Stimulated activated CD8-positive, alpha-beta memory T cell treated with anti-CD3 and anti-CD28 coated beads, Interleukin-15, amount 100 ng/mL, for 4 hours (primary cell): ENCODE measurements at regions not wholly inside any gene's neighbourhood (a gene's known extent, or its start where the extent isn't known, plus 50 kb on each side); places are given as distances from the start of the nearest gene placed in this dataset.

Source experiments
- DNase-seq, 2 donors: peaks; one replicate each; pipeline ENCODE4 v3.0.0-alpha.2; 2020; ENCODE audit warnings: low read depth in 2 of 2

DNA sequence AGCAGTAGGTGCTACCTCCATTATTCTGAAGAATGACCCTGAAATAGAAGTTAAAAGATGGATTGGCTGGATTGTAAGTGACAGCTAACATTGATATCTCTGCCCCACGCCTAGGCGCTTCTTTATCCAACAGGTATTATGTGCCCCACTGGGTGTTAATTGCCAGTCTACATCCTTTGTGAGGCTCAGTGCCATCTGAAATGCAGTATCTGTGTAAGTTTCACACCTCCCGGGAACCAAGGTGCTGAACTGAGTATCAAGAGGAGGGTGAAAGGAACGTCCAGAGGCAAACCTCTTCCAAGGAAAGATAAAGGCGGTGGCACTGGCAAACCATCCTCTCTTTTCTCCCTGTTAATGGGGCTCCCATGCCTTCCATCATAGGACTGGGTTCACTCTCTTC lies 181.1 kb upstream of the UBL3 start:
- DNase-seq = no peak

DNA sequence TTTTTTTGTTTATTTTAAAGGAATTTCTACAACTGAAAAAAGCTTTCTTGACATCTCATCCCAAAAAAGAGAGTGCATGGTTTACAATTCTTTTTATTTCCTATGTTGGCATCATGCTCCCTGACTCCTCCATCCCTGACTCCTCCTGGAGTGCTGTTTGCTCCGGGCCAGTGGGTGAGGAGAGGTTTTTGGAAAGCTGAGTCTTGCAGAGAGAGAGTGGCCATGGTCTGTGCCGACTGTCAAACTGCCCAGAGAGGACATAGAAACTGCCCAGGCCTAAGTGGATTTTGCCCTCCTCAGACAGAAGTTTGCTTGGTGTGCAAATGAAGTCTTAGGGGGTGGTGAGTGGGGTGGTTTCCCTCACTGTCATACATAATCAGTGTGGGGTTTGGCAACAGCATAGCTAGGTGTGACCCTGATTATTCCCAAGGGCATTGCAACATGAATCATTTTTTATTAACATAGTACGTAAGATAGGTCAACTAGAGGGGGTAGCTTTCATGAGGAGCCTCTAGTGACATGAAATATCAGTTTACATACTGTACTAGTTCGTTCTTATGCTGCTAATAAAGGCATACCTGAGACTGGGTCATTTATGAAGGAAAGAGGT lies 179.8 kb upstream of the UBL3 start:
- no peak for DNase-seq

DNA sequence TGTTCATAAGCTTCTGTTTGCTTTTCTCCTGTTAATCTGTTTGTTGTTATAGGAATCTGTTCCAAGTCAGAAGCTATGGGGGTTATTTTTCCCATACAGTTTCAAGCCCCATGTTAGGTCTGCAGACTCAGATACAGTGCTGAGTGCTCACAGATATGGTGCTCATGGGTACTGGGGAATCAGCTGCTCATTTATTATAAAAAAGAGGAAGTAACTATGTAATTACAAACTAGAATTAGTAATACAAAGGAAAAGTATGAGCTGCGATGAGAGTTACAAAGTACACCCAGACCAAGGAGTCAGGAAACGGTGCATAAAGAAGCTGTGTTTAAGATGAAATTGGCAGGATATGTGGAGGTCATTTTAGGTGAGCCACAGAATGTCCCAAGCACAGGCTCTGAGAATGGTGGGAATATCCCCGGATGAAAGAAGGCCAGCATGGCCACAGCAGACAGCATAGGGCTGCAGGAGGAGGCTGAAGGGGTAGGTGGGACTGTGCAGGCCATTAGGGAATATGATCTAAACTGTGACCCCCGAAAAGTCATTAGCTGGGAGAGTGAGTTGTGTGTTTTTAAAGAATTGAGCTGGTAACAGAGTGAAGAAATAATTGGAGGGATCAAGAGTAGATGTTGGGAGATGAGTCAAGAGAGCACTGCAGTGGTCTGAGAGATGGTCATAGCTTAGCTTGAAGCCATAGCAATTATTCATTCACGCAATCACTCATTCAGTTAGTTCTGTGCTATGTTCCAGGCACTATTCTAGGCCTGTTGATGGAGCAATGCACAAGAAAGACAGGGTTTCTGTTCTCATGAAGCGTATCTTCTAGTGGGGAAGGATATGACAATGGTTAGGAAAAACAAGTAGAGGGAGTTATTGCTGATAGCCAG lies 177.4 kb upstream of the UBL3 start:
- no peak for DNase-seq

DNA sequence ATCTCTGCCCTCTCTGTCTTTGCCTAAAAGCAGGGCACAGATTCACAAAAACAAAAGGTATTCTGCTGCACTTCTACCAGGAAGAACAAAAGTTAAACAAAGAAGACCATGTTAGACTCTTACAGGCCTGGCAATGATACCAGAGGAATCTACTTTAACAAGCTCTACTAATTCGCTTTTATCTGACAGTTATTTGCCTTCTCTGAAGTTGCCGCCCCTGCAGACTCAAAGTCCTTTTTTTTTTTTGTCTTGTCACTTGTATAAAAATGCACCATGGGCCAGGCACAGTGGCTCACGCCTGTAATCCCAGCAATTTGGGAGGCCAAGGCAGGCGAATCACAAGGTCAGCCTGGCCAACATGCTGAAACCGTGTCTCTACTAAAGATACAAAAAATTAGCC lies 176.5 kb upstream of the UBL3 start:
- no peak for DNase-seq

DNA sequence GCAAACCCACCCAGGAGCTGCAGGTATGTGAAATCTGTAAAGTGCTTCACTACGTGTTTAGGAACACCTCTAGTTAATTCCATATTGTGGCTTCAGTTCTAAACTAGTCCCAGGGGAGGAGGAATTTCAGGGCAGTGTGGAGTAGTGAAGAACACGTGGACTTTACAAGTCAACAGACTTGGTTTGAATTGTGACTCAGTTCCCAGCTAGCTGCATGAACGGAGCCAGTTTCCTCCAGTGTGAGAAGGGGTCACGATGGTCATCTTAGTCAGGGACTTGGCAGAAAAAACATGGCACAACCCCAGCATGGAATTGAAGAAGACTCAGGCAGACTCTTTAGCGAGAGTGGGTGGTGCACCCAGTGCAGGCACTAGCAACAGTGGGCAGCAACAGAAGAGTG lies 175.7 kb upstream of the UBL3 start:
- no peak for DNase-seq

DNA sequence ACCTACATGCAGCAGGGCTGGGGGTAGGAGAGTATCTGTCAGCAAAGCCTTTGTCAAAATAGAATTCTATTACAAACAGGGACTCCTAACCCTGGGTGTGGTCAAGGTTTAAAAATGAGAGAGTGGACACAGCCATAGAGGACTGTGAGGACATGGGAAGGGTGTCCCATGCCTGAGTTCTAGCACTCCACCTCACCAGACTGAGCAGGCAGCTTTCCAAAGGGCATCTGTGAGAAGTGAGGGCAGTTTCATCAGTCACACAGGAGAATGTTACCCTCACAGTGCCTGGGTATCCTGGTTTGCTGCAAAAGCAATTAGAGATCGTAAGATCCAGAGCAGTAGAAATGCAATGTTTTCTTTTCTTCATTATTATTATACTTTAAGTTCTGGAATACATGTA lies 174.9 kb upstream of the UBL3 start:
- no peak for DNase-seq

DNA sequence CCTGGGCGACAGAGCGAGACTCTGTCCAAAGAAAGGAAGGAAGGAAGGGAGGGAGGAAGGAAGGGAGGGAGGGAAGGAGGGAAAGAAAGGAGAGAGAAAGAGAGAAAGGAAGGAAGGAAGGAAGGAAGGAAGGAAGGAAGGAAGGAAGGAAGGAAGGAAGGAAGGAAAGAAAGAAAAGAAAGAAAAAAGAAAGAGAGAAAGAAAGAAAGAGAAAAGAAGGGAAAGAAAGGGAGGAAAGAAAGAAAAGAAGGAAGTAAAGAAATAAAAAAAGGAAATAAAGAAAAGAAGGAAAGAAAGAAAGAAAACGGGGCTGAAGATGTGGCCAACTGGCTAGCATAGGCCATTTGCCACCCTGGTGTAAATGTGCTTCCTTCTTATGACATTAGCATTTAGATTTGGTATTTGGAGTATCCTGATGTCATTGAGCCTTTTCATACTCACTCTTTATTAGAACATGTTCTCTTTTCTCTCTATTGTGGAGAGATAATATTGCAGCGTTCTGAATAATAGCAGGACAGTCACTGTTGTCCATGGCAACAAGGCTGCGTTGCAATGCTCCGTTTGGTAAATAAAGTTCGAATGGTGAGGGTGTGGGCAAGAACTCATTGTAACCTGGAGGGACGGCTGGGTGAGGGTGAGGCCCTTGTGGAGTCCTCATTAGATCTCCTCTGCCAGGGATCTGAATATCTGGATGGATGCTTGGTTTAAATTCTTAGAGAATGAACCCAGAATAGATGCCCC lies 173.9 kb upstream of the UBL3 start:
- DNase-seq = no peak

DNA sequence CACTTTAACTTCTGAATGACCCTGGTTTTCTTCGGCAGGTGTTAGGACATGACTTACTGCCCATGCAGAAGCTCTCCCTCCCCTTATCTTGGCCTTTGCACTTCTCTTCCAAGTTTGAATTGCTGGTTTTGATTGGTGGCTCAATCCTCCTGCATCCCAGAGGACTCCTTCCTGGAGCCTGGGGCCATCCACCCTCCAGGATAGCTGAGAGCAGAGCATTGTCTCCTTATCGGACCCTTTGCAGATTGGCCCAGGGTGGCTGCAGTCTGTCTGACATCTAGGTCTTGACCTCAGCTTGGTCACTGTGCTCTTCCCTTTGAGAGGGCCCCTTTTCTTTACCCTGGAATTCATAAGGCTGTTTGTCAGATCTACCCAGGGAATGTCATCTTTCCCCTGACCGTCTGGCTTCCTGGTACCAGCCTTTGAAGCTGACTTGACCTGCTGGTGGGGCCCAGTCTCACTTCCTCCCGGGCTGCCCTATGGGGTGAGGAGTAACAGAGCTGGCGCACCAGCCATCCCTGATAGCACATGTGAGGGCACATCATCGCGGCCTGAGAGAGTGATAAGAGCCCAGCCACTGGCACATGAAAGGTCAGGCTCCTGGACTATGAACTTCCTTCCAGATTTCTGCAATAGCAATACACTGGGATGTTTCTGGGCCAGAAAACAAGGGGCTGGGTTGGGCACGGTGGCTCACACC lies 172.9 kb upstream of the UBL3 start:
- no peak for DNase-seq

DNA sequence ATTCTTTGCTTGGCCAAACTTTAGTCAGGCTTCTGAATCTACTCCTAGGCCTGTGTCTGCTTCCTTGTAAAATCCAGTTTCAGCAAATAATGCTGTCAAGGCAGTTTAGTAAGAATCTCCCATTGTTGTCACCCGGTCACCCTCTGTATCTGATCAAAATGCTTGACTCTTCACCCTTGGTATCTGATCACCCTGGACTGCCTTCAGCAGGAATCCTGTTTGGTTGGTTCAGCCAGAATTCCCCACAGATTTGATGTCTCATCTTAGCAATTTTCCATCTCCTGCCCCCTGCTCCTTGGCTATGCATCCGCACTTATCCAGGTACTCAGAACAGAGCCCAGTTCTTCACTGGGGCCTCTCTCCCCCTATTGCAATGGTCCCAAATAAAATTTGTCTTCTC lies 172.4 kb upstream of the UBL3 start:
- no peak for DNase-seq

DNA sequence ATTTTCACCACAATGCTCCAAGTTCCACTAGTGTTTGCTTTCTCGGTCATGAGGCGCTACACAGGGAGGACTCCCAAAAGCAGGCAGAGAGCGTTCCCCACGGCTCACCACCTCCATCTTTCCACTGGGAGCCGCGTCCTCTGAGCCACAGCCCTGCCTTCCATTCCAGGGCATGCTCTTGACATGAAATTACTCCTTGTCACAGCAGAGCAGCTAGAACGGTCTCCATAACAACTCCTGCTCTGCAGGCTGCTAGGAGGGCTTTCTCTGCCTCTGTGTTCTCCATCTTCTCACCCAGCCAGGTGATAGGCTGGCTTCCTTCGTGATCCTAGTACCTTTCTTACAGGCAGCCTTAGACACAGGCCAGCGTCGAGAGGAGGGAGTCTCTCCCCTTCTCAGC lies 171.8 kb upstream of the UBL3 start:
- DNase-seq = no peak

DNA sequence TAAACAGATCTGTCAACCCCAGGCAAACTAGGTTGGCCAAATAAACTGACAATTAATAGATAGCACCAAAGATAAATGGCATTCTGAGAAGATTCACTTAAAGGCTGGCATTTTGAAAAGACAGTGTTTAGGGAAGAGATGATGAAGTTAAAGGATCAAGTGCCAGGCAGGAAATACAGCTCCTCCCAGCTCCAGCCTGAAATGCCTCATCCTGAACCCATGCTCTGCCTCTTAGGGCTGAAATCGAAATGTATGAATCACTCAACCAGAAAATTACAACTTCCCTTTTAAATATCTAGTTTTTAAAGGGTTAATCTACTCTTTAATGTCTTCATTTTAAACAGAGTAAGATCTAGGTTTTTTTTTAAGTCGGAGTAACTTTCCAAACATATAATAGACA lies 171.2 kb upstream of the UBL3 start:
- DNase-seq = no peak

DNA sequence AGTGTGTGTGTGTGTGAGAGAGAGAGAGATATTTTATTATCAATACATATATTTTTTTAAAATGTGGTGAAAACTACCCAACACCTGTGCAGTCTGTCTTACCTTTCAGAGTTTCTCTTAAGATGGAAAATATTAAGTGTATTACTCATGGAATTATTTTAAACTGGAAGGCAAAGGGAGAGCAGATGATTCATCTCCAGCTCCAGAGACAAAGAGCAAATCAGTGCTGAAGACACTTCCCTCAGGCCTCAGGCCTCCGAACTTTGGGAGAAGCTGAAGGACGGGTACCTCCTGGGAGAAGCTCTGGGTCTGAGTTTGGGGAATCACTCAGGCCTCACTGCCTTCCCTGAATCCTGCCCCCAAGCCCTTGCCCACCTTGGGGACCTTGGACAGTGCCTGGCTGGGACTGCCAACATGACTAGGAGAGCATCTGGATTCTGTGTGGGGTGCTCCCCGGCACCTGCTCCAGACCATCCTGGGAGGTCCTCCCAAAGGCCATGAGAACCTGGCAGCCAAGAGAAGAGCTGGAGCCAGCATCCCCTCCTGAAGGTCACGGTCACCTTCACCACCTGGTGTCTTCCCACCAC lies 170.4 kb upstream of the UBL3 start:
- DNase-seq = no peak

DNA sequence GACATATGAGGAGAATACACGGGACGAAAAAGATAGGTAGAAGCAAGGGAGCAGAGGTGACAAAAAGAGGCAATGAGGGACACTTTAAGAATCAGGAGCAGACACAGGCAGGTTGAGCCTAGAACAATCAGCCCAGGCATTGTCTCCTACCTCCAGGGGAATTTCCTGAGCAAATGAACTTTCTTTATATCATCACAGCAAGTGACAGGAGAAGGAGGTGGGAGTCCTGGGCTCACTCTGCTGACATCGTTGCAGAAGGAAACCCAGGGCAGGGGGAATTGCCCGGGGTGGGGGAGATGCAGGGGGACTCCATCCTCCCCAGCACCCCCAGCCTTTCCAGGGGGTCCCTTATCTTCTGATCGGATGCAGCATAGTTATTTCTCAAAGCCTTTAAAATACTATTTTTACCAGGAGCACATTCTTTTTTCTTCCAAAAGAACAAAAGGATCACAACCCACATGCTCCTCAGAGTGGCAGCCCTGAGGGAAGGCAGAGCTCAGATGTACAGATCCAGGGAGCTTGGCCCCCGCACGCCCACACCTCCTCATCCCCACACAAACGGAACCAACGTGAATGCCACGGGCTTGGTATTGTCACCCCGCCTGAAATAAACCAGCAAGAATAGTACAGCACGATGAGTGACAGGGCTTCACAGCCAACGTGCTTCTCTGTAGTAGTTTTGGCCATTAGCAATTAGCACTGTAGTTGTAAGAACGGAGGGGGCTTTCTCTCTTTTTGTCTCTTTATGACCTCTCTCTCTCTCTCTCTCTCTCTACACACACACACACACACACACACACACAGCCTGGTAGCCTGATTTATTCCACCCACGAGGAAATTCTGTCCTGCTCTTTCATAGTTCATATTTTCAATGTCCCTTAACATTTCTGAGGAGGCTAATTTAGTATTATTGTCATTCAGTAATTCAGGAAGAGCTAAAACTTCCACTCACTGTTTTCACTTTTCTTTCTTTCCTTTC lies 169.5 kb upstream of the UBL3 start:
- no peak for DNase-seq

DNA sequence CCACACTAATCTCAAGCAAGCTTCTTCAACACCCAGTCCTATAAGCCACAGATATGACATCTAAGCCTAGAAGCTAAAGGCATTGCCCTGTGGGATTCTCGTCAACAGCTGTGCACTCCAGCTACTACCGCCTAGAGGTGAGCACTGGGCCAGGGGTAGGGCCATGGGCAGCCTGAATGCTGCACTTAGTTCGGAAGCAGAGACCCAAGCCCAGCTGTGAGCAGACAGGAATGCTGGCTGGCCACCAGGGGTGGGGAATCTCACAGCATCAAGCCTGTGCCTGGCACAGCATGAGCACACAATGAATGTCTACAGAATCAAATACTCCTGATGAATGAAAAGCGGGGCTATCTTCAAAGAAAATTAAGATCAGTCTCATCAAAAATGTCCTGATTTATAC lies 167.5 kb upstream of the UBL3 start:
- no peak for DNase-seq

DNA sequence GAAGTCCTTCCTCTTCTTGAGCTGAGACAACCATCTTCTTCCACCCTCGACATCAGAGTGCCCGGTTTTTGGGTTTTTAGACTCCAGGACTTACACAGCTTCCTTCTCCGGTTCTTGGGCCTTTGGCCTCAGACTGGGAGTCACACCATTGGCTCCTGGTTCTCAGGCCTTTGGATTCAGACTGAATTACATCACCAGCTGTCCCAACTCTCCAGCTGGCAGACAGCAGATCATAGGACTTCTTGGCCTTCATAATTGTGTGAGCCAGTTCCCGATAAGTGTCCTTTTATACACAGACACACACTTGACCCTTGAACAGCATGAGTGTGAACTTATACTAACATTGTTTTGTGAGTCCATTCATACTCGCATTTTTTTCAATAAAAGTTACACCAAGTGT lies 166.0 kb upstream of the UBL3 start:
- no peak for DNase-seq

DNA sequence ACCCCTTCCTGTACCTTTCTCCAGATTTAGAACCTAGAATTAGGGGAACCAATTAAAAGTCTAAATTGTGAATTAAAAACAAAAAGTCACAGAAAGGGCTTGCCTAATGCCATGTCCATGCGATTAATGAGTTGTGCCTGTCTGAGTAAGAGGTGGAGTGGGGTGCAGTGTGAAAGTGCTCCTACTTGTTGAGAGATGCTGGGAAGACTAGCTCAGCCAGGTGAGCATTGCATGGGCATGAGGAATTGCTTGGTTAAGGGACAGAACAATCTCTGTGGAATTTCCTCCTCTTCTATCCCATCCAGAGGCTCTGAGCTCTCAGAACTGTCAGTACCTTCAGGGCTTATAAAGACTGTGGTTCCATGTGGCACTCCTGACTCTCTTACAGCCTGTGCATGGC lies 159.0 kb upstream of the UBL3 start:
- DNase-seq = no peak

DNA sequence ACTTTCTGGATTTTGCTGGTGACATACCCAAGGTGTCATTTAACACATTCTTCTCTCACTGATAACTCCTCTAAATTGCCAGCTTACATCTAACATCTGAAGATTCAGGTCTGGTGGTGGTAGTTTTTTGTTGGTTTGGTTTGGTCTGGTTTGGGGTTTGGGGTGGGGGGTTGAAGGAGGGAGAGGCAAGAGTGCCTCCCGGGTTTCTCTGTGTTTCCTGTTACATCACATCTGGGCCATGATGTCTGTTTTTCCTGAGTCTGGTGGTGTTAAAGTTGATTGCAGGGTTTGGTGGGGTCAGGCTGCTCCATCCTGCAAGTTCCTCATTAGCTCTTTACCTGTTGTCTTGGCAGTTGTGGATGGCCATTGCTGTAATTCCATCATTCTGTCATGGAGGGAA lies 155.8 kb upstream of the UBL3 start:
- DNase-seq = no peak

DNA sequence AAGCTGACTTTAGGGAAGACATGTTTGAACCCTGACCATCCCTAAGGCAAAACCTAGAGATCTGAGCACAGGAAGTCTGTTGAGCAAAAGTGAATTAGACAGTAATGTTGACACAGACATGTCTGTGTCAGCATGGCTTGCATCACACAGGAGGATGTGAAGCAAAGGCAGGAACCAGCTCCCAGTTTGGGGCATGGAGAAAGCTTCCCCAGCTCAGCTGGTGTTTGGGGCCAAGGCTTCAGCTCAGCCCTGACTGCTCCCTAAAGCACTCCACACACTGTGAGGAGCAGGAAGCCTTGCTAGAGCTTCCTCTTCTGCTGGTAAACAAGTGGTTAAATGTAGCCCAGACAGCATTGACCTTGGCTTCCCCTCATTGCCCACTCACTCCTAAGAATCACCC lies 153.8 kb upstream of the UBL3 start:
- DNase-seq = no peak

DNA sequence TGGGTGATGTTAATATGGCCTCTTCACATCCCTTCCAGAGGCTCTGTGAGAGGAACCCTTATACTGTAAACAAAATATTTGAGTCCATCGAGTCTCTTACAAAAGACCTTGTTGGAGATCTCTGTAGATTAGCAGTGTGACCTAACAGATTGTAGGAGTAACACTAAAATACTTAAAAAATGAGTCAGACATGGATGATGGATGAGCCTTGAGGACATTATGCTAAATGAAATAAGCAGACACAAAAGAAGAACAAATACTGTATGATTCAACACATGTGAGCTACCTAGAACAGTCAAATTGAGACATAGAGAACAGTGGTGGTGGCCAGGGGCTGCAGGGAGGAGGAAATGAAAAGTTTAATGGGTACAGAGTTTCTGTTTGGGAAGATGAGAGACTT lies 152.2 kb upstream of the UBL3 start:
- no peak for DNase-seq

DNA sequence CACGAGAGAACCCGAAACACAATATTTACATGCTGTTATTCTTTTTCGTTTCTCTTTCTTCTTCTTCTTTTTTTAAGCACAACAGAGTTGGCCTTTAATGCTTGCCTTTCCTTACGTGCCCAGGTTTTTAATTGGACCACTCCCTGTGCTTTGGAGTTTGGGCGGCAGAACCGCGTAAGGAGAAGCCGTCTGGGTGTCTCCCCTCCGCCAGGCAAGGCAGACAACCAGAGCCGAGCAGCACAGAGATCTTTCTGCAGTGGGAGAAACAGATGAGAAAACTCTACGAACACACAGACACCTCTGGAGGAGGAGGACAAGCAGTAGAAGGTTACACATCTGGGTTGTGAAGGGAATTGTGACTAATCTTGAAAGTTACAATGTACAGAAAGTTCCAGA lies 150.0 kb upstream of the UBL3 start:
- no peak for DNase-seq
